ENCODE measurements at regions not wholly inside any gene's neighbourhood (a gene's known extent, or its start where the extent isn't known, plus 50 kb on each side); places are given as distances from the start of the nearest gene placed in this dataset.
"Not testable (repeated sequence)": the region's sequence is repeated elsewhere in the genome, so short reads cannot be mapped to it uniquely, and the experiment has no call there.

GRCh38 chr3:80017369-80017768 lies 249.6 kb upstream of the ROBO1 start:
- DNase-seq (ENCODE audit: low read depth in 4 of 4, low spot score in 3 of 4): no peak

GRCh38 chr3:80014576-80014975 lies 246.8 kb upstream of the ROBO1 start:
- no peak for DNase-seq (ENCODE audit: low read depth in 4 of 4, low spot score in 3 of 4)

- DNase-seq (ENCODE audit: low read depth in 4 of 4, low spot score in 3 of 4): no peak
Measured at GRCh38 chr3:80010021-80010571, 242.3 kb upstream of the ROBO1 start.

GRCh38 chr3:80007522-80007921 lies 239.7 kb upstream of the ROBO1 start:
- no peak for DNase-seq (ENCODE audit: low read depth in 4 of 4, low spot score in 3 of 4)

GRCh38 chr3:80006315-80006714 lies 238.5 kb upstream of the ROBO1 start:
- DNase-seq (ENCODE audit: low read depth in 4 of 4, low spot score in 3 of 4): no peak

GRCh38 chr3:80000022-80000421 lies 232.2 kb upstream of the ROBO1 start:
- DNase-seq (ENCODE audit: low read depth in 4 of 4, low spot score in 3 of 4): no peak

- DNase-seq (ENCODE audit: low read depth in 4 of 4, low spot score in 3 of 4): no peak
Measured at GRCh38 chr3:79994397-79994796, 226.6 kb upstream of the ROBO1 start.

GRCh38 chr3:79986338-79986737 lies 218.5 kb upstream of the ROBO1 start:
- DNase-seq (ENCODE audit: low read depth in 4 of 4, low spot score in 3 of 4): no peak

GRCh38 chr3:79985816-79986215 lies 218.0 kb upstream of the ROBO1 start:
- no peak for DNase-seq (ENCODE audit: low read depth in 4 of 4, low spot score in 3 of 4)

GRCh38 chr3:79983118-79983517 lies 215.3 kb upstream of the ROBO1 start:
- no peak for DNase-seq (ENCODE audit: low read depth in 4 of 4, low spot score in 3 of 4)

- no peak for DNase-seq (ENCODE audit: low read depth in 4 of 4, low spot score in 3 of 4)
Measured at GRCh38 chr3:79979990-79980389, 212.2 kb upstream of the ROBO1 start.

- DNase-seq (ENCODE audit: low read depth in 4 of 4, low spot score in 3 of 4): no peak
Measured at GRCh38 chr3:79976466-79976865, 208.7 kb upstream of the ROBO1 start.

- no peak for DNase-seq (ENCODE audit: low read depth in 4 of 4, low spot score in 3 of 4)
Measured at GRCh38 chr3:79973917-79974595, 206.3 kb upstream of the ROBO1 start.

- DNase-seq (ENCODE audit: low read depth in 4 of 4, low spot score in 3 of 4): no peak
Measured at GRCh38 chr3:79973482-79973881, 205.7 kb upstream of the ROBO1 start.

- DNase-seq (ENCODE audit: low read depth in 4 of 4, low spot score in 3 of 4): no peak
Measured at GRCh38 chr3:79968418-79968817, 200.6 kb upstream of the ROBO1 start.

GRCh38 chr3:79960594-79960993 lies 192.8 kb upstream of the ROBO1 start:
- DNase-seq (ENCODE audit: low read depth in 4 of 4, low spot score in 3 of 4): no peak

- DNase-seq (ENCODE audit: low read depth in 4 of 4, low spot score in 3 of 4): no peak
Measured at GRCh38 chr3:79957066-79957465, 189.3 kb upstream of the ROBO1 start.

GRCh38 chr3:79954756-79955155 lies 187.0 kb upstream of the ROBO1 start:
- no peak for DNase-seq (ENCODE audit: low read depth in 4 of 4, low spot score in 3 of 4)

- DNase-seq (ENCODE audit: low read depth in 4 of 4, low spot score in 3 of 4): no peak
Measured at GRCh38 chr3:79953591-79954101, 185.8 kb upstream of the ROBO1 start.

- DNase-seq (ENCODE audit: low read depth in 4 of 4, low spot score in 3 of 4): not testable (repeated sequence)
Measured at GRCh38 chr3:79951426-79951825, 183.6 kb upstream of the ROBO1 start.

- DNase-seq (ENCODE audit: low read depth in 4 of 4, low spot score in 3 of 4): no peak
Measured at GRCh38 chr3:79947957-79948356, 180.2 kb upstream of the ROBO1 start.

GRCh38 chr3:79947469-79947868 lies 179.7 kb upstream of the ROBO1 start:
- DNase-seq (ENCODE audit: low read depth in 4 of 4, low spot score in 3 of 4): no peak

GRCh38 chr3:79937567-79937966 lies 169.8 kb upstream of the ROBO1 start:
- no peak for DNase-seq (ENCODE audit: low read depth in 4 of 4, low spot score in 3 of 4)

All from right renal pelvis (tissue), 4 donors.